GM12872 (cell line): ENCODE measurements at regions not wholly inside any gene's neighbourhood (a gene's known extent, or its start where the extent isn't known, plus 50 kb on each side); places are given as distances from the start of the nearest gene placed in this dataset.

Experiments
- CTCF ChIP-seq: IDR thresholded peaks from 3 replicates; pipeline ENCODE4 v1.5.1; 2011; ENCODE audit warnings: low read depth, mild to moderate bottlenecking, low read length, moderate library complexity; ENCODE audit not compliant: insufficient read depth

GRCh38 chr10:44835300-44835699 is 75.8 kb upstream of the TMEM72 start:
- TF ChIP-seq CTCF = no peak

GRCh38 chr10:44843484-44843883 is 67.7 kb upstream of the TMEM72 start:
- no peak for TF ChIP-seq CTCF

GRCh38 chr10:44845361-44846175 is 65.6 kb upstream of the TMEM72 start:
- TF ChIP-seq CTCF = no peak

- TF ChIP-seq CTCF = no peak
These were observed 64.0 kb upstream of the TMEM72 start for GRCh38 chr10:44847110-44847509.

GRCh38 chr10:44848211-44848610 is 62.9 kb upstream of the TMEM72 start:
- no peak for TF ChIP-seq CTCF

GRCh38 chr10:44849936-44850335 is 61.2 kb upstream of the TMEM72 start:
- TF ChIP-seq CTCF = no peak

DNA sequence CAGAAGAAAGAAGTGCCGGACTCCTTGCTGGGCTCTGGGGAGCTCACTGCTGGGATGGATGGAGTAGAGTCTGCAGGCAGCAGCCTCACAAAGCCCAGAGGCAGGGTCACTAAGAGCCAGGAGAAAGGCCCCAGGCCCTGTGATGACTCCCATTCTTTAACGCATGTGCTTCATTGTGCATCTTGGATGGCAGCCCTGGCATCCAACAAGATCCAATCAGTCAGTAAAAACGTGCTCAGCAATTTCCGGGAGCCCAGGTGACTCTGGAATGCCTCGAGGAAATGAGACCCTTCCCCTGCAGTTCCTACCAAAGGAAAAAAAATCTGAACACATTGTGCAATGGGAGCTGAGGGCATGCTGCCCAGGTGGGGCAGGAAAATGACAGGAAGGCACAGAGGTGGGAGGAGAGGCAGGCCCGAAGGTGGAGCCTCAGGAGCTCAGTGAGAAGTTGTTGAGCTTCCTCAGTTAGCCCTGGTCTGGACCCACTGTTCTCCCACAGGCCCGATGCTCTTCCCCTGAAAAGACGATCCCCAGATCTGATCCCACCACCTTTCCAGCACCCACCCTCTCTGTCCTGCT is 60.7 kb upstream of the TMEM72 start:
- no peak for TF ChIP-seq CTCF
